HEK293 (cell line): ENCODE measurements at regions not wholly inside any gene's neighbourhood (a gene's known extent, or its start where the extent isn't known, plus 50 kb on each side); places are given as distances from the start of the nearest gene placed in this dataset.

Experiments used
- CTCF ChIP-seq: fragments of 450-650 bp; formaldehyde crosslinking; IDR thresholded peaks from 2 replicates; pipeline ENCODE4 v1.5.1; 2016; ENCODE audit warnings: missing biosample characterization, missing genetic modification characterization
- ELK4 ChIP-seq: IDR thresholded peaks from 2 replicates; pipeline ENCODE4 v1.6.1; 2011; ENCODE audit warnings: mild to moderate bottlenecking, low read depth, low read length, borderline replicate concordance
- KLF16 ChIP-seq: fragments of 450-650 bp; formaldehyde crosslinking; IDR thresholded peaks from 2 replicates; pipeline ENCODE4 v1.5.1; 2017; ENCODE audit warnings: missing biosample characterization, missing genetic modification characterization
- SETDB1 ChIP-seq: IDR thresholded peaks from one replicate; pipeline ENCODE4 v1.6.1; 2017; ENCODE audit warnings: mild to moderate bottlenecking, low read length, moderate library complexity, mixed read lengths; ENCODE audit not compliant: insufficient read length
- YY2 ChIP-seq: fragments of 450-650 bp; formaldehyde crosslinking; IDR thresholded peaks from 2 replicates; pipeline ENCODE4 v1.5.1; 2016; ENCODE audit warnings: missing biosample characterization, missing genetic modification characterization
- ZBTB26 ChIP-seq: fragments of 450-650 bp; formaldehyde crosslinking; optimal IDR thresholded peaks from 2 replicates; pipeline ENCODE3; 2016; ENCODE audit warnings: missing biosample characterization, mild to moderate bottlenecking, missing genetic modification characterization
- ZEB2 ChIP-seq: fragments of 450-650 bp; formaldehyde crosslinking; IDR thresholded peaks from 2 replicates; pipeline ENCODE4 v1.5.1; 2016; ENCODE audit warnings: missing biosample characterization, missing genetic modification characterization
- ZNF155 ChIP-seq: fragments of 450-650 bp; formaldehyde crosslinking; IDR thresholded peaks from 2 replicates; pipeline ENCODE4 v1.5.1; 2016; ENCODE audit warnings: missing biosample characterization, missing genetic modification characterization
- ZNF221 ChIP-seq: fragments of 450-650 bp; formaldehyde crosslinking; IDR thresholded peaks from 2 replicates; pipeline ENCODE4 v1.5.1; 2017; ENCODE audit warnings: missing biosample characterization, missing genetic modification characterization, borderline replicate concordance
- ZNF280D ChIP-seq: fragments of 450-650 bp; formaldehyde crosslinking; IDR thresholded peaks from 2 replicates; pipeline ENCODE4 v1.5.1; 2016; ENCODE audit warnings: missing biosample characterization, missing genetic modification characterization
- ZNF302 ChIP-seq: fragments of 450-650 bp; formaldehyde crosslinking; IDR thresholded peaks from 2 replicates; pipeline ENCODE4 v1.5.1; 2016; ENCODE audit warnings: missing biosample characterization, missing genetic modification characterization, low read depth
- ZNF596 ChIP-seq: fragments of 450-650 bp; IDR thresholded peaks from 2 replicates; pipeline ENCODE4 v1.5.0; 2018; ENCODE audit warnings: missing biosample characterization, mild to moderate bottlenecking, missing genetic modification characterization, moderate library complexity
- ZNF664 ChIP-seq: fragments of 450-650 bp; formaldehyde crosslinking; IDR thresholded peaks from 2 replicates; pipeline ENCODE4 v1.5.1; 2016; ENCODE audit warnings: missing biosample characterization, missing genetic modification characterization
- ZNF768 ChIP-seq: fragments of 450-650 bp; formaldehyde crosslinking; IDR thresholded peaks from 2 replicates; pipeline ENCODE4 v1.5.1; 2018; ENCODE audit warnings: missing biosample characterization, mild to moderate bottlenecking, missing genetic modification characterization

GRCh38 chr4:180683186-180683585, 1560.0 kb upstream of the TENM3 start:
- TF ChIP-seq SETDB1 = no peak
- no peak for TF ChIP-seq ZNF664 (tag by site-specific recombination)
- TF ChIP-seq ZNF155 (tag by site-specific recombination) = no peak
- TF ChIP-seq CTCF (tag by site-specific recombination) = no peak
- no peak for TF ChIP-seq ZBTB26 (tag by site-specific recombination)
- TF ChIP-seq YY2 = no peak
- TF ChIP-seq ZNF302 (tag by site-specific recombination) = no peak
- TF ChIP-seq ZEB2 (tag by site-specific recombination) = no peak
- TF ChIP-seq ZNF280D (tag by site-specific recombination) = no peak
- TF ChIP-seq ZNF596 (tag by site-specific recombination) = no peak
- TF ChIP-seq KLF16 (tag by site-specific recombination) = no peak
- TF ChIP-seq ELK4 = no peak
- TF ChIP-seq ZNF221 (tag by site-specific recombination) = no peak
- no peak for TF ChIP-seq ZNF768
